Breast epithelium (tissue), 3 donors: ENCODE measurements at regions not wholly inside any gene's neighbourhood (a gene's known extent, or its start where the extent isn't known, plus 50 kb on each side); places are given as distances from the start of the nearest gene placed in this dataset.

Source experiments
- POLR2A ChIP-seq: fragments of 450-650 bp; IDR thresholded peaks from one replicate; pipeline ENCODE4 v1.6.1; 2016; ENCODE audit warnings: antibody characterized with exemption, mild to moderate bottlenecking, moderate library complexity
- POLR2AphosphoS5 ChIP-seq, 3 donors: sonication (generic); formaldehyde crosslinking; IDR thresholded peaks; one replicate each; pipeline ENCODE4 v1.6.1; 2017; ENCODE audit warnings: antibody characterized with exemption in 3 of 3
- TF ChIP-seq, protein P1 (sequence below), 3 donors: fragments of 450-650 bp; IDR thresholded peaks; one replicate each; pipeline ENCODE4 v1.5.1; 2016 to 2017; ENCODE audit warnings: antibody characterized with exemption in 3 of 3, mild to moderate bottlenecking in 3 of 3, moderate library complexity in 3 of 3

DNA sequence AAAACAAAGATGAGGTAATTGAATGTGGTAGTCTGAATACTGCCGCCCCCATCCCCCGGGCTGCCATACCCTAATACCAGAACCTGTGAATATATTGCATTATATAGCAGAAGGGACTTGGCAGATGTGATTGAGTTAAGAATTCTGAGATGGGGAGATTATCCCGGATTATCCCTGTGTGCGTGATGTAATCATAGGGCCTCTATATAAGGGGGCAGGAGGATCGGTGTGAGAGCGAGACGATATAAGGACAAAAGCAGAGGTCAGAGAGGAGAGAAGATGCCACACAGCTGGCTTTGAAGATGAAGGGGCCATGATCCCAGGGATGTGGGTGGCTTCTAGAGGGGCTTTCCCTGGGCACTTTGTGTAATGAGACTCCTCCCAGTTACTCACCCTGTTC lies 101.7 kb upstream of the TLE1 start:
- TF ChIP-seq POLR2AphosphoS5 (IDR thresholded peaks at IDR 0.05) (no peak), POLR2A (no peak)
- TF ChIP-seq, protein P1, sequence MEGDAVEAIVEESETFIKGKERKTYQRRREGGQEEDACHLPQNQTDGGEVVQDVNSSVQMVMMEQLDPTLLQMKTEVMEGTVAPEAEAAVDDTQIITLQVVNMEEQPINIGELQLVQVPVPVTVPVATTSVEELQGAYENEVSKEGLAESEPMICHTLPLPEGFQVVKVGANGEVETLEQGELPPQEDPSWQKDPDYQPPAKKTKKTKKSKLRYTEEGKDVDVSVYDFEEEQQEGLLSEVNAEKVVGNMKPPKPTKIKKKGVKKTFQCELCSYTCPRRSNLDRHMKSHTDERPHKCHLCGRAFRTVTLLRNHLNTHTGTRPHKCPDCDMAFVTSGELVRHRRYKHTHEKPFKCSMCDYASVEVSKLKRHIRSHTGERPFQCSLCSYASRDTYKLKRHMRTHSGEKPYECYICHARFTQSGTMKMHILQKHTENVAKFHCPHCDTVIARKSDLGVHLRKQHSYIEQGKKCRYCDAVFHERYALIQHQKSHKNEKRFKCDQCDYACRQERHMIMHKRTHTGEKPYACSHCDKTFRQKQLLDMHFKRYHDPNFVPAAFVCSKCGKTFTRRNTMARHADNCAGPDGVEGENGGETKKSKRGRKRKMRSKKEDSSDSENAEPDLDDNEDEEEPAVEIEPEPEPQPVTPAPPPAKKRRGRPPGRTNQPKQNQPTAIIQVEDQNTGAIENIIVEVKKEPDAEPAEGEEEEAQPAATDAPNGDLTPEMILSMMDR (IDR thresholded peaks at IDR 0.05), result no peak
